A673 (cell line): ENCODE measurements at regions not wholly inside any gene's neighbourhood (a gene's known extent, or its start where the extent isn't known, plus 50 kb on each side); places are given as distances from the start of the nearest gene placed in this dataset.

Experiments
- BruUV-seq: library from RNA; stranded (reverse); fragments of 400-500 nt; replicated peaks from 2 replicates; lab custom pipeline; 2021; lab: Mats Ljungman, UMichigan
- CTCF ChIA-PET: fragments of 300-600 bp; sonication (Branson Sonifier 250); formaldehyde crosslinking; loops from one replicate; lab custom pipeline; 2022; ENCODE audit warnings: antibody characterized with exemption; lab: Charles Lee
- POLR2A ChIA-PET: fragments of 300-600 bp; sonication (Branson Sonifier 250); formaldehyde crosslinking; loops from one replicate; lab custom pipeline; 2022; ENCODE audit warnings: antibody characterized with exemption; ENCODE audit not compliant: low non-redundant PET; lab: Charles Lee
- DNase-seq: peaks from one replicate; pipeline ENCODE4 v3.0.0-alpha.2; 2015; ENCODE audit warnings: low spot score
- H3K27ac ChIP-seq: fragments of 200-600 bp; sonication (generic); 2 replicates; pipeline ENCODE4 v1.5.1; 2016; ENCODE audit warnings: mixed run types, low read depth, mild to moderate bottlenecking, mixed read lengths, antibody characterized with exemption, low read length; ENCODE audit not compliant: poor library complexity, severe bottlenecking
- H3K27me3 ChIP-seq: fragments of 200-600 bp; sonication (generic); replicated peaks from 2 replicates; pipeline ENCODE4 v1.6.1; 2017; ENCODE audit warnings: mixed run types, low read depth, mild to moderate bottlenecking, mixed read lengths, antibody characterized with exemption, low read length; ENCODE audit not compliant: insufficient read depth, poor library complexity
- H3K36me3 ChIP-seq: fragments of 200-600 bp; sonication (generic); 2 replicates; pipeline ENCODE4 v1.6.1; 2016; ENCODE audit warnings: mixed run types, mild to moderate bottlenecking, mixed read lengths, antibody characterized with exemption, low read length; ENCODE audit not compliant: insufficient read depth, poor library complexity, severe bottlenecking
- H3K4me1 ChIP-seq: fragments of 200-600 bp; sonication (generic); 2 replicates; pipeline ENCODE4 v1.6.1; 2017; ENCODE audit warnings: mixed run types, mild to moderate bottlenecking, mixed read lengths, antibody characterized with exemption, low read length; ENCODE audit not compliant: insufficient read depth, poor library complexity, severe bottlenecking
- H3K4me3 ChIP-seq: fragments of 200-600 bp; sonication (generic); 2 replicates; pipeline ENCODE4 v1.5.1; 2016; ENCODE audit warnings: low read depth, mixed run types, mild to moderate bottlenecking, mixed read lengths, low read length; ENCODE audit not compliant: poor library complexity, severe bottlenecking
- H3K9me3 ChIP-seq: fragments of 200-600 bp; sonication (generic); 2 replicates; pipeline ENCODE4 v1.6.1; 2016; ENCODE audit warnings: mixed run types, low read depth, mild to moderate bottlenecking, mixed read lengths, antibody characterized with exemption, low read length; ENCODE audit not compliant: poor library complexity, severe bottlenecking
- CTCF ChIP-seq: fragments of 300-800, 200-600 bp; sonication (generic); conservative IDR thresholded peaks from 2 replicates; pipeline ENCODE4 v1.5.1; 2017; ENCODE audit warnings: low read depth, mild to moderate bottlenecking, antibody characterized with exemption, low read length, moderate library complexity, mixed read lengths
- EZH2 ChIP-seq: fragments of 200-600 bp; sonication (generic); IDR thresholded peaks from 2 replicates; pipeline ENCODE4 v1.6.1; 2017; ENCODE audit warnings: borderline replicate concordance, low read depth, mild to moderate bottlenecking, mixed read lengths, antibody characterized with exemption, low read length; ENCODE audit not compliant: poor library complexity, severe bottlenecking
- intact Hi-C: fragments of 100-400 bp; cut with micrococcal nuclease; formaldehyde crosslinking; loops from one replicate; pipeline ENCODE4 v1.10.0; 2022; ENCODE audit not compliant: unreplicated experiment

- TF ChIP-seq EZH2: no peak
- TF ChIP-seq CTCF: no peak
- ChIA-PET CTCF (interaction anchor here (0.6 kb wide), 1 partner anchor 194 kb away, joined by 3 read pairs; no protein-coding TSS in a partner anchor), POLR2A (no interaction called here)
- no peaks in the 10 kb centered on the region for H3K4me1 ChIP-seq
- H3K9me3 ChIP-seq: no peaks in the 10 kb centered on the region
- no peak for DNase-seq
- intact Hi-C loops: no loop called here
- no TSS peak for BruUV-seq
- H3K27me3 ChIP-seq: no peaks in the 10 kb centered on the region
- no peak overlapping the region for H3K27ac ChIP-seq
- H3K36me3 ChIP-seq: no peaks in the 10 kb centered on the region
- H3K4me3 ChIP-seq: no peak overlapping the region
These were observed 189.9 kb upstream of the CXCL13 start for GRCh38 chr4:77415689-77416088.

GRCh38 chr4:77418333-77418732 lies 187.3 kb upstream of the CXCL13 start:
- Histone ChIP-seq H3K4me3 (no peak overlapping the region), H3K27ac (no peak overlapping the region), H3K36me3 (no peaks in the 10 kb centered on the region), H3K4me1 (no peaks in the 10 kb centered on the region), H3K9me3 (no peaks in the 10 kb centered on the region), H3K27me3 (no peaks in the 10 kb centered on the region)
- peak; percentile 0 for DNase-seq
- intact Hi-C loops: no loop called here
- BruUV-seq: no TSS peak
- POLR2A ChIA-PET: no interaction called here
- TF ChIP-seq CTCF (peak; percentile 31; the same call in 1 of the 2 replicates), EZH2 (no peak)
- CTCF ChIA-PET: no interaction called here

GRCh38 chr4:77430847-77431246 lies 174.8 kb upstream of the CXCL13 start:
- DNase-seq: peak; percentile 1
- no peak for TF ChIP-seq EZH2
- TF ChIP-seq CTCF: no peak
- no peaks in the 10 kb centered on the region for H3K9me3 ChIP-seq
- H3K27ac ChIP-seq: no peak overlapping the region
- CTCF ChIA-PET: no interaction called here
- BruUV-seq: no TSS peak
- H3K36me3 ChIP-seq: no peaks in the 10 kb centered on the region
- POLR2A ChIA-PET: no interaction called here
- H3K4me3 ChIP-seq: no peak overlapping the region
- H3K4me1 ChIP-seq: no peaks in the 10 kb centered on the region
- intact Hi-C loops: no loop called here
- no peaks in the 10 kb centered on the region for H3K27me3 ChIP-seq
